Endothelial cell (in vitro differentiated cells): ENCODE measurements at regions not wholly inside any gene's neighbourhood (a gene's known extent, or its start where the extent isn't known, plus 50 kb on each side); places are given as distances from the start of the nearest gene placed in this dataset.

Experiments
- DNase-seq: peaks from one replicate; pipeline ENCODE4 v3.0.0; 2021; ENCODE audit warnings: low spot score
- H3K27ac Mint-ChIP-seq: one replicate; pipeline ENCODE4 v1.8.0; 2021; ENCODE audit warnings: mixed read lengths, inconsistent platforms; ENCODE audit not compliant: unreplicated experiment
- H3K27me3 Mint-ChIP-seq: one replicate; pipeline ENCODE4 v1.8.0; 2021; ENCODE audit warnings: mild to moderate bottlenecking, moderate library complexity, mixed read lengths, inconsistent platforms; ENCODE audit not compliant: unreplicated experiment
- H3K36me3 Mint-ChIP-seq: one replicate; pipeline ENCODE4 v1.8.0; 2021; ENCODE audit warnings: mild to moderate bottlenecking, low read depth, mixed read lengths, inconsistent platforms; ENCODE audit not compliant: unreplicated experiment
- H3K4me1 Mint-ChIP-seq: one replicate; pipeline ENCODE4 v1.8.0; 2021; ENCODE audit warnings: mild to moderate bottlenecking, mixed read lengths, inconsistent platforms; ENCODE audit not compliant: unreplicated experiment
- H3K4me3 Mint-ChIP-seq: one replicate; pipeline ENCODE4 v1.8.0; 2021; ENCODE audit warnings: mild to moderate bottlenecking, mixed read lengths, inconsistent platforms; ENCODE audit not compliant: unreplicated experiment
- H3K9me3 Mint-ChIP-seq: one replicate; pipeline ENCODE4 v1.8.0; 2021; ENCODE audit warnings: mixed read lengths, inconsistent platforms; ENCODE audit not compliant: unreplicated experiment
- CTCF ChIP-seq: fragments of 200-600 bp; sonication (generic); IDR thresholded peaks from one replicate; pipeline ENCODE4 v1.5.0; 2021; ENCODE audit warnings: antibody characterized with exemption; ENCODE audit not compliant: unreplicated experiment

GRCh38 chr11:111439901-111440300, 60.8 kb upstream of the POU2AF1 start:
- no peak for DNase-seq
- no peak overlapping the region for H3K27ac Mint-ChIP-seq
- H3K4me1 Mint-ChIP-seq, result peaks cover 2% of the 10 kb centered on the region
- no peaks in the 10 kb centered on the region for H3K9me3 Mint-ChIP-seq
- TF ChIP-seq CTCF, result no peak
- peaks cover 5% of the 10 kb centered on the region for H3K27me3 Mint-ChIP-seq
- no peaks in the 10 kb centered on the region for H3K36me3 Mint-ChIP-seq
- H3K4me3 Mint-ChIP-seq, result no peak overlapping the region

DNA sequence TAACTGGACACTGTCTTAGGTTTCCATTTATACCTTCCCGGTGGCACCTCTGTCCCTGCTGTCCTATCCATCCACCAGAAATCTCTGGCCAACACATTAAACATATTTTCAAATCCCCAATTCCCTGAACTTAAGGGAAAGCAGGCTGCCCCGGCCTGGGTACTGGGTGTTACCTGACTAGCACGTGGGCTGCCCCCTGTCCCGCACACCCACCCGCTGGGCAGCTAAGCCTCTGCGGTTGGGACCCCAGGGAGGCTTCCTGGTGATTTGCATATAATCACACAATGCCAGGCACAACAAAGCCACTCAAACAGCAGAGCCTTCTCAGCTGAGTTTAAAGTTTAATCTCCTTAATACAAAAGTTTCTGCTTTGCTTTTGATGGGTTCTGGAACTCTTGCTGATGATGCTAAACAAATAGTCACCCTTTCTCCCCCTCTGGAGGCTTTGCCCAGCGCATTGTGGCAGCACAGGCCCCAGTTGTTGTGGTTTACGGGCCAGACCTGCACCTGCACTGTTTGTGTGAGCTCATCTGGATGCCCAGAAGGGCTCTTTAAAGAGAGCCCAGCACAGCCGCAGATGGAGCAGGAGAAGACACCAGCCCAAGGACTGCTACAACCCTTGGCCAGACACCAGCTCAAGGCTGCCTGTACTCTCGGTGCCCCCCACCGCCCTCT, 59.9 kb upstream of the POU2AF1 start:
- Mint-ChIP-seq H3K36me3 (no peaks in the 10 kb centered on the region), H3K4me1 (peaks cover 2% of the 10 kb centered on the region), H3K9me3 (no peaks in the 10 kb centered on the region), H3K4me3 (no peak overlapping the region), H3K27me3 (peaks cover 5% of the 10 kb centered on the region), H3K27ac (no peak overlapping the region)
- TF ChIP-seq CTCF, result no peak
- DNase-seq, result no peak

GRCh38 chr11:111438168-111438567, 59.1 kb upstream of the POU2AF1 start:
- peaks cover 5% of the 10 kb centered on the region for H3K27me3 Mint-ChIP-seq
- H3K4me1 Mint-ChIP-seq, result peaks cover 2% of the 10 kb centered on the region
- H3K27ac Mint-ChIP-seq, result no peak overlapping the region
- no peaks in the 10 kb centered on the region for H3K9me3 Mint-ChIP-seq
- no peaks in the 10 kb centered on the region for H3K36me3 Mint-ChIP-seq
- H3K4me3 Mint-ChIP-seq, result no peak overlapping the region
- no peak for DNase-seq
- TF ChIP-seq CTCF, result no peak

DNA sequence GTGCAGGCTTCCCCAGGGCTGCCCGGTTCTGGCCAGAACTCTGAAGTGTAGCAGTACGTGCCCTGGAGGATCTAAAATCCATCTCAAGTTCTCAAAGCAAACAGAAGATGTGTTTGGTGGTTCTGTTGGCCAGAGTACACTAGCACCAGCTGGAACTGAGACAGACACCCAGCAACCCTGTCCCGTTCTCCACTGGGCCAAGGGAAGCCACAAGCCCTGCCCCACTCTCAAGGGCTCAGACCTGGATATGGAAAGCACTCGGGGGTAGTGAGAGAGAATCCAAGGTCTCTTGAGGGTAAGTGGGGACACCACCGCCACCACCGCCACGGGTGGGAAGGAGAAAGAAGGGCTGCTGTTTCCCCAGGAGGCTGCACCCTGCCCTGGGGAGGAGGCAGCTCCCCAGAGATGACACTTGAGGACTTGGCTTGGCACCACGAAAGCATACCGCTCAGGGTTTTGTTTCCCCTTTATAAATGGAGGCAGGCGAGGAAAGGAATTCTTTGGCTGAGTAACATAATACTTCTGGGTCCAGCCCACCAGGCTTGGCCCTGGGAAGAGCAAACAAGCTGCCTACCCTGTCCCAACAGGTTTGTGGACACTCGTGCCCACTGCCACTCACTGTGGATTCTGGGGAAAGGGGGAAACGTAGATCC, 56.1 kb upstream of the POU2AF1 start:
- no peak overlapping the region for H3K27ac Mint-ChIP-seq
- peaks cover 2% of the 10 kb centered on the region for H3K4me1 Mint-ChIP-seq
- no peak overlapping the region for H3K4me3 Mint-ChIP-seq
- H3K9me3 Mint-ChIP-seq, result no peaks in the 10 kb centered on the region
- no peaks in the 10 kb centered on the region for H3K36me3 Mint-ChIP-seq
- no peak for DNase-seq
- no peak for TF ChIP-seq CTCF
- H3K27me3 Mint-ChIP-seq, result peaks cover 6% of the 10 kb centered on the region

GRCh38 chr11:111429066-111429506, 50.0 kb upstream of the POU2AF1 start:
- peak; percentile 64 for DNase-seq
- Mint-ChIP-seq H3K27ac (no peak overlapping the region), H3K27me3 (peaks cover 7% of the 10 kb centered on the region), H3K9me3 (no peaks in the 10 kb centered on the region), H3K4me3 (no peak overlapping the region), H3K4me1 (no peaks in the 10 kb centered on the region), H3K36me3 (no peaks in the 10 kb centered on the region)
- peak; percentile 91 for TF ChIP-seq CTCF
